CD4-positive, alpha-beta T cell treated with Interleukin-1 beta for 1 hour (primary cell): ENCODE measurements at regions not wholly inside any gene's neighbourhood (a gene's known extent, or its start where the extent isn't known, plus 50 kb on each side); places are given as distances from the start of the nearest gene placed in this dataset.

ENCODE experiments used
- DNase-seq, 2 donors: peaks; one replicate each; pipeline ENCODE4 v3.0.0-alpha.2; 2020 to 2022

- DNase-seq = no peak
Observed at GRCh38 chr6:169044381-169045230, 209.0 kb downstream of the THBS2 start.

DNA sequence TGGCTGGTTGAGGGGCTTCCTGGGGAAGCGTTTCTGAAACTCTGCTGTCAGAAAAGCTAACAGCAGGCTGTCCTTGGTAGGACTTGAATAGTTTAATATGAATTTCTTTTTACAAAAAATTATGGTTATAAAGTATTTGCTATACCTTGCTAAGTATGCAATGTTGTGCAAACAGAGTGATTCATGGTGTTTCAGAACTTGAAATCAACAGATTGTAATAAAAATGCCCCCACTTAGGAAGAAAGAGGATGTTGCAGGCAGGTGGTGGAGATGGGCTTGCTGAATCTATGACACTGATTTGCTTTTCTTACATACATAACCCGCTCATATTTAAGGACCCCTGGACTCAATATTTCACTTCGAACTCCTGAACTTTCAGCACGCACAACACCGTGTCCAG is 211.6 kb downstream of the THBS2 start:
- DNase-seq = no peak

DNA sequence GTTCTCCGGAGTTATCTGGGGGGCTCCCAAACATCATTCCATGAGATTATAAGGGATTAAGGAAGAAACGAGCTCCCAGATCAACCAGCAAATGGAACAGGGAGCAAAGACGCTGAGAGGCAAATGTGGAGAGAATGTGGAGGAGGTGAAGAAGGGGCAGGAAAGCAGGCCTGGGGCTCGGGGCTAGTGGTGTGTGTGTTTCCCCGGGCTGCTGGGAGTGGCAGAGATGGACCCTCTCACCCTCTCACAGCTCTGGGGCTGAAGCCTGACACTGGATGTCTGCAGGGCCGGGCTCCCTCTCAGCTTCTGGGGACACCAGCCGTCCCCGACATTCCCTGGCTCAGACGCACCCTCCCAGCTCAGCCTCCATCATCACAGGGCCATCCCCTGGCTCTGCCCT is 212.6 kb downstream of the THBS2 start:
- no peak for DNase-seq

- no peak for DNase-seq
Observed at GRCh38 chr6:169038691-169039090, 215.0 kb downstream of the THBS2 start.

DNA sequence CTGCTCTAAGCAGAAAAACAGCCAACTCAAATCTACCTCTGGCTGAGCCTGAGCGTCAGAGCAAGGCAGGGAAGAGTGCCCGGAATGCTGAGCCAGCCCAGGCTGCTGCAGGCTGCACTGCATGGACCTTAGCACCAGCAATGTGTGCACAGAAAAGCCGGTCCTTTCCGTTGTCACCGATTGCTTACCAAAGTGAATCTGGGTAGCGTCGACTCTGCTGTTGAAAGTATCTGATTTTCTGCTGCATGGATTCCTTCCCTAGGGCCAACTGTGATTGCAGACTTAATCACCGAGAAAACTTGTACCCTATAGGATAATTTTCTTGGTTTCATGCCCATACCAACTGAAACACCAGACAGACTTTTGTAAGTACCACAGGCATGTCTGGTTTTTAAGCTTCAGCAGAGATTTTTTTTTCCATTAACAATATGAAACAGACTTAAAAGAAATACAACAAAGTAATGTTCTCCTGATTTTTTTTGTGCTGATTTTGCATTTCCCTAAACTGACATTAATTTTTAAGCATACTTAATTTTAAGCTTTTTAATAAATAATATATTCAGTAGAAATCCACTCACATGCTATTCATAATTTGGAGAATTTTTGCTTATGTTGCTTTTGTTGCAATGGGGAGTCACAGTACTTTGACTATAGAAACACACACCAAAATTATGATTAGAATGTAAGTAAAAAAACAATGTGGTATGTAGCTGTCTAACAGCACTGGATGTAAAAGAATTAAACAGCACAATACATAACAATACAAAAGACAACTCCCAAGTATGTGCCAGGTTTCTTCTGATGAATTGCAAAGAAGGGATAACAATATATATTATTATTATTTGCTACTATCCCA is 218.0 kb downstream of the THBS2 start:
- DNase-seq = no peak

DNA sequence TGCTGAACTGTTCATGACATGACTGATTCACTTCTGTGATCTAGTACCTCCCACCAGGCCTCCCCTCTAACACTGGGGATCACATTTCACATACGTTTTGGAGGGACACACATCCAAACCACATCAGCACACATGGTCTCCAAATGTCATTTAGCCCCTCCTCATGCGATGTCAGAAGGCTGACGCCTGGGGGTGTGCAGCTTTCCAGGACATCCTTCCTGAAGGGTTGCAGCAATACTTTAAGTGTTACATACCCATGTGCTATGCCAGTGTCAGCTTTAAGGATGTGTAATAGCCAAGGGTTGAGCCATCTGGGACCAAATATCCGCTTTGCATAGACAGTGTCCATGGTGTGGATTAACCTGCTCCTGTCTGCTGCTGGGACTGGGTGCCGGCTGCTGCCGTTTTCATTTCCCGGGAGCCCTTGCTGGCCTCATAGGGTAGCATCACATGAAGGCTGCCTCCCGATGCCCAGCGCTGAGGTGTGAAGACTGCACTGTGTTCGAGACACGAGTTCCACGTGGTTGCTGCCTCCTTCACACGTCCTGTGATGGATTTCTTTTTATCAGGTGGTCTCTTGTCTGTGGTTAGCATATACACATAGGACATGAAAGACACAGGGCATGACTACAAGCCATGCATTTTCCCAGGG is 219.0 kb downstream of the THBS2 start:
- no peak for DNase-seq

- DNase-seq = no peak
Observed at GRCh38 chr6:169029861-169030260, 223.8 kb downstream of the THBS2 start.

- DNase-seq = no peak
Observed at GRCh38 chr6:169028343-169028742, 225.3 kb downstream of the THBS2 start.

GRCh38 chr6:169026175-169026574 is 227.5 kb downstream of the THBS2 start:
- no peak for DNase-seq

DNA sequence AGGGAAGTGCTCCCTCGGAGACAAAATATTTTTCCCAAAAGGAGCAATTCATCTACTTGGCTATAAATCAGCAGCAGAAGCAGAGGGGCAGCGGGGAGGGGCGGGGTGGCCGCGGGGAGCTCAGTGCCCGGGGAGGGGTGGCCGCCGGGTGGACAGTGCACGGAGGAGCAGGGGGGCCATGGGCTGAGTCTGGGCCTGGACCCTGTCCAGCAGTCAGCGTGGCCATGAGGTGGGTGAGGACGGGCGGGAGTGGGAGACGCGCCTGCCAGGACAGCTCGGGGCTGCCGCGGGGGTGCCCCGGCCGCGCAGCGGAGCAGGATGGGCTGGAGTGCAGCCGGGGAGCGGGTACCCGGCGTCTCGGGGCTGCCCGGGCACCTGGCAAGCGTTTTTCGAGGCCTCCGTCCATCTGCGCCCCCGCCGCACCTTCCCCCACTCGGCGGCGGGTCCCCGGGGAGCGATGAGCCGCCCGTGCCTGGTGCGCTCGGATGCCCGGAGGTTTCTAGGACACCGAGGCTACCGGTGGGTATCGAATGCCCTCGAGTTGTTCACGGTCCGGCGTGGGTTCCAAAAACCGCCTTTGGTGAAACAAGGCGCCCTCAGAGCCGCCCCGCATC is 229.5 kb downstream of the THBS2 start:
- no peak for DNase-seq

DNA sequence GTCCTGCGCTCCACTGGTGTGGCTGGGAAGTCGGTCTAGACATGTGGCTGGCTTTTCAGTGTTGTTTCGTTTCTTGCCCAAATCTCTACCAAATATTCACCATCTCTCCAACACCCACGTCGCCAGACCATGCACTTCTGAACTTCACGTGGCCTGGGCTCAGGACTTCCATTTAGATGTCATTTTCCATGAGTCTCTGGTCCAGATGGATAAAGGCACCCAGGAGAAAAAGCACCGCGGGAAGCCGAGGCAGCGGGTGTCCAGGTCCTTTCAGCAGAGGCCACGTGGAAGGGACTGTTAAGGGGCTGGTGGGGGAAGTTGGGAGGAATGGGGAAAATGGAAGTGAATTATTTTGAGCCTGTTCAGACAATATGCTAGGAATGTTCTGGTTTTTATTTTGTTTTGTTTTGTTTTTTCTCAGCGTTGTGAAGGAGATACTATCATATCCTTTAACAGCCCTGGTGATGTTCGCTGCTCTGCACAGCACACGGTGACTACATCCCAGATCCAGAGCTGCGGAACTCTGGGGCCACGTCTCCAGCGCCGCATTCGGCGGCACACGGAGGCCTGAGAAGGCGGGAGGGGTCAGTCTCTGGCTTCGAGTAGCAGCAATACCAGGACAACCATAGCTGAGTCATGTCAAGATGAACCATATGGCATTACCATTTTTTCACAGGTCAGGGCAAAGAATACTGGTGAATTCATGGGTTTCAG is 230.3 kb downstream of the THBS2 start:
- DNase-seq = no peak

DNA sequence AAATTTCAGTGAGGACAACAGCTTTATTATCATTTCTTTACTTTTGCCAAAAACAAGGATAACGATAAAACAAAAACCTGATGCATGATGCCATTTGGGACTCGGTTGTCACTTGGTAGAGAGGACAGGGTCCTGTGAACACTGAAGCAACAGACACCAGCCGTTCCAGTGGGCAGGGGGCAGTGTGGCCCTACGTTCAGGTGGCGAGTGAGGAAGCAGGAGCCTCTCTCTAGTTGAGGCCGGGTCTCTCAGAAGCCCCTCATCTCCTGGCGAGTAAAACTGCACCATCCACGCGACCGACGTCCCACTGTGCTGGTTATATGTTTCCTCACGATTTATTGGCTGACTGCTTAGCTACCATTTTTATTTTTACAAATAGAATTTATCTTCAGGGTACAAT is 231.6 kb downstream of the THBS2 start:
- no peak for DNase-seq

DNA sequence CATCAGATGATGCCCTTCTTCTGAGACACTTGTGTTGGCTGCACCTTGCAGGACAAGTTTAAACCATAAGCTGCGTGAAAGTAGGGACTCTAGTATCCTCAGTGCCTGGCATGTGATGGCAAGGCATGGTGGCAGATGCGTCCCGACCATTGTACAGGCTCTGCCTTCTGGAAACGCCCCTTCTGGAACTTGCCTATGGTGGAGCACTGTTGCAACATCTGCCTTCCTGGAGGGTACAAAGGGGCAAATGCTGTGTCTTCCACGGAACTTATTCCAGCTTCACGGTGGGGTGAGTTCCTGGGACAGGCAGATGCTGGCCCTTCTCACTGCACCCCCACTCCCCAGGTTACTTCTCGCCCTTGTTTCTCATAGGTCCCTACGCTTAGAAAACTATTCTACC is 232.8 kb downstream of the THBS2 start:
- no peak for DNase-seq

- DNase-seq = no peak
Observed at GRCh38 chr6:169019727-169020491, 233.7 kb downstream of the THBS2 start.

DNA sequence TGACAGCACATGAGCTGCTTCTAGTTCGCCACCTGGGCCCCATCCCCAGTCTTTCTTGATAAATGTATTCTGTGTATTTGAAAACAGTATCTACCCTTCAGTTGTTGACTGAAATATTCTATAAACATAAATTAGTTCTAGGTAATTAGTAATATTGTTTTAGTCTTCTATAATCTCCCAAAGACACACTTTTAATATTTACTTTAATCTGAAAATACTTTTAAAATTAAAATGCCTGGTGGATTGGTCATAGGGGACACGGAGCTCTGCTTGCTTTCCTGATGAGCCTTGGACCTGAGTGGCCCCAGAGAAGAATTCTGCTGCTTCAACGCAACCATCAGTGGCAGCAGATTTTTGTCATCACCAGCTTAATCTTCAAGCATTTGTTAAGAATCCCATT is 234.5 kb downstream of the THBS2 start:
- no peak for DNase-seq

- DNase-seq = no peak
Observed at GRCh38 chr6:169016758-169017157, 236.9 kb downstream of the THBS2 start.

- no peak for DNase-seq
Observed at GRCh38 chr6:169014211-169015197, 239.1 kb downstream of the THBS2 start.

DNA sequence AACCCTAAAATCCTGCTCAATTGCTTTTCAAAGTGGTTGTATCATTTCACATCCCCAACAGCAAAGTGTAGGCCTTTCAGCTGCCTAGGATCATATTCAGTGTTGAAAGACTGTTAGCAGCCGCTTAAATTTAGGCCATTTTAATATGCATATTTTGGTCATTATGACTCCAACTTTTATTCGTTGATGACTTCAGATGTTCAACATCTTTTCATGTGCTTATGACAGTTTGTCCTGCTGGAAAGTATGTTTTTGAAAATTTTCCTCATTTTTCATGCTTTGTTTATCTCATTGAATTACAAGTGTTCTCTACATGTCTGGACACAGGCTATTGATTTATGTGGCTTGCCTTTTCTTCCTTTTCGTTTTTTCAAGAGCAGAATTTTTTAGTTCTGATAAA is 244.0 kb downstream of the THBS2 start:
- no peak for DNase-seq

- DNase-seq = no peak
Observed at GRCh38 chr6:169008641-169009257, 244.9 kb downstream of the THBS2 start.

GRCh38 chr6:169005166-169005565 is 248.5 kb downstream of the THBS2 start:
- DNase-seq = no peak
